ENCODE measurements at regions not wholly inside any gene's neighbourhood (a gene's known extent, or its start where the extent isn't known, plus 50 kb on each side); places are given as distances from the start of the nearest gene placed in this dataset.

- Histone ChIP-seq H3K9me3 (ENCODE audit: control insufficient read depth in 2 of 3, insufficient read depth in 1 of 3, low read length in 3 of 3) (no peaks in the 10 kb centered on the region), H3K4me3 (ENCODE audit: low read length in 3 of 3) (no peak overlapping the region), H3K9ac (ENCODE audit: low read length in 3 of 3) (no peak overlapping the region), H3K27me3 (ENCODE audit: control insufficient read depth, insufficient read depth, low read length) (no peaks in the 10 kb centered on the region), H3K36me3 (ENCODE audit: control insufficient read depth in 2 of 3, insufficient read depth in 3 of 3, low read length in 3 of 3) (no peaks in the 10 kb centered on the region), H3K27ac (ENCODE audit: low read depth in 2 of 2, low read length in 2 of 2) (no peak overlapping the region), H3K4me1 (ENCODE audit: control insufficient read depth in 2 of 3, insufficient read depth in 2 of 3, low read depth in 1 of 3, low read length in 3 of 3) (no peaks in the 10 kb centered on the region)
- DNase-seq (no peak), FAIRE-seq (no peak)
- intact Hi-C loops (cut with DNase I), result no loop called here
- TF ChIP-seq, protein P1, sequence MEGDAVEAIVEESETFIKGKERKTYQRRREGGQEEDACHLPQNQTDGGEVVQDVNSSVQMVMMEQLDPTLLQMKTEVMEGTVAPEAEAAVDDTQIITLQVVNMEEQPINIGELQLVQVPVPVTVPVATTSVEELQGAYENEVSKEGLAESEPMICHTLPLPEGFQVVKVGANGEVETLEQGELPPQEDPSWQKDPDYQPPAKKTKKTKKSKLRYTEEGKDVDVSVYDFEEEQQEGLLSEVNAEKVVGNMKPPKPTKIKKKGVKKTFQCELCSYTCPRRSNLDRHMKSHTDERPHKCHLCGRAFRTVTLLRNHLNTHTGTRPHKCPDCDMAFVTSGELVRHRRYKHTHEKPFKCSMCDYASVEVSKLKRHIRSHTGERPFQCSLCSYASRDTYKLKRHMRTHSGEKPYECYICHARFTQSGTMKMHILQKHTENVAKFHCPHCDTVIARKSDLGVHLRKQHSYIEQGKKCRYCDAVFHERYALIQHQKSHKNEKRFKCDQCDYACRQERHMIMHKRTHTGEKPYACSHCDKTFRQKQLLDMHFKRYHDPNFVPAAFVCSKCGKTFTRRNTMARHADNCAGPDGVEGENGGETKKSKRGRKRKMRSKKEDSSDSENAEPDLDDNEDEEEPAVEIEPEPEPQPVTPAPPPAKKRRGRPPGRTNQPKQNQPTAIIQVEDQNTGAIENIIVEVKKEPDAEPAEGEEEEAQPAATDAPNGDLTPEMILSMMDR (IDR thresholded peaks at IDR 0.05; ENCODE audit: borderline replicate concordance, extremely low read depth, insufficient read depth), result no peak
These were observed 1836.4 kb upstream of the AGA start for GRCh38 chr4:179278647-179279046.

DNA sequence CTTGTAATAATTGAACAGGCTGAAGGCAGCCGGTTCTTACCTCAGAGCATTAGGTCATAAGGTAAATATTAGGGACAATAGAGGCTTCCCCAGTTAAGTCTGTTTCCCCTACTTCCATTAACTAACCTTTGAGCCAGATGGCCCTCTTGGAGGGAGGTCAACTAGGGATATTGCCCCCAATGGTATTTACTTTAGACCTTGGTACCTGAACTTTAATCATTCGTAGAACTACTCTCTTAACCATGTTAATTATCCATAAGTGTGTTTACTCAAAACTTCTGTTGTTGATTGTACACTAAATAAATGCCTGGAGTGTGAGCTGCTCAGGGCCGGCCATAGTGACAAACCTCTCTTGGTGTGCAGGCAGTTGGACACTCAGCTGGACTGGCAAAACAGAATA lies 1843.5 kb upstream of the AGA start:
- no peak overlapping the region for H3K4me3 ChIP-seq (ENCODE audit: low read length in 3 of 3)
- H3K27me3 ChIP-seq (ENCODE audit: control insufficient read depth, insufficient read depth, low read length), result no peaks in the 10 kb centered on the region
- TF ChIP-seq, protein P1 (IDR thresholded peaks at IDR 0.05; ENCODE audit: borderline replicate concordance, extremely low read depth, insufficient read depth), result no peak
- no peaks in the 10 kb centered on the region for H3K9me3 ChIP-seq (ENCODE audit: control insufficient read depth in 2 of 3, insufficient read depth in 1 of 3, low read length in 3 of 3)
- no peaks in the 10 kb centered on the region for H3K36me3 ChIP-seq (ENCODE audit: control insufficient read depth in 2 of 3, insufficient read depth in 3 of 3, low read length in 3 of 3)
- intact Hi-C loops (cut with DNase I), result no loop called here
- H3K4me1 ChIP-seq (ENCODE audit: control insufficient read depth in 2 of 3, insufficient read depth in 2 of 3, low read depth in 1 of 3, low read length in 3 of 3), result peaks cover 0 to 3% (median 0%) of the 10 kb centered on the region in 3 donors
- FAIRE-seq, result no peak
- H3K9ac ChIP-seq (ENCODE audit: low read length in 3 of 3), result no peak overlapping the region
- no peak for DNase-seq
- no peak overlapping the region for H3K27ac ChIP-seq (ENCODE audit: low read depth in 2 of 2, low read length in 2 of 2)

DNA sequence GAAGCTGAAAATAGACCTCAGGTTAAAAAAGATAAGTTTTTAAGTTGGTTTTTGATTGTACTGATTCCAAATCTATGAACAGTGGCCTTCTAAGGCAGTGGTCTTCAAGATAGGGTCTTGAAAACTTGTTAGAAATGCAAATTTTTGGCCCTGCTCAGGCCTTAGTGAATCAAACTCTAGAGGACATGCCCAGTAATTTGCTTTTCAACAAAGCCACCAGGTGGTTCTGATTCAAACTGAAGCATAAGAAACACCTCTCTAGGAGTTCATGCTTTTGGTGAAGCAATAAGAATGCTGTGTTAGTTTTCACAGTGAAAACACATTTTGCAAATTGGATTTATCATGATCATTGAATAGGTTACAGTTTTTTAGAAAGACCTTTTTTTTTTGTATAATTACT lies 1849.4 kb upstream of the AGA start:
- TF ChIP-seq, protein P1 (IDR thresholded peaks at IDR 0.05; ENCODE audit: borderline replicate concordance, extremely low read depth, insufficient read depth), result no peak
- no peaks in the 10 kb centered on the region for H3K9me3 ChIP-seq (ENCODE audit: control insufficient read depth in 2 of 3, insufficient read depth in 1 of 3, low read length in 3 of 3)
- no peak overlapping the region for H3K4me3 ChIP-seq (ENCODE audit: low read length in 3 of 3)
- no peaks in the 10 kb centered on the region for H3K4me1 ChIP-seq (ENCODE audit: control insufficient read depth in 2 of 3, insufficient read depth in 2 of 3, low read depth in 1 of 3, low read length in 3 of 3)
- no peaks in the 10 kb centered on the region for H3K36me3 ChIP-seq (ENCODE audit: control insufficient read depth in 2 of 3, insufficient read depth in 3 of 3, low read length in 3 of 3)
- FAIRE-seq, result no peak
- H3K27me3 ChIP-seq (ENCODE audit: control insufficient read depth, insufficient read depth, low read length), result no peaks in the 10 kb centered on the region
- DNase-seq, result no peak
- H3K27ac ChIP-seq (ENCODE audit: low read depth in 2 of 2, low read length in 2 of 2), result no peak overlapping the region
- intact Hi-C loops (cut with DNase I), result no loop called here
- H3K9ac ChIP-seq (ENCODE audit: low read length in 3 of 3), result no peak overlapping the region

- intact Hi-C loops (cut with DNase I), result no loop called here
- TF ChIP-seq, protein P1 (IDR thresholded peaks at IDR 0.05; ENCODE audit: borderline replicate concordance, extremely low read depth, insufficient read depth), result no peak
- Histone ChIP-seq H3K4me1 (ENCODE audit: control insufficient read depth in 2 of 3, insufficient read depth in 2 of 3, low read depth in 1 of 3, low read length in 3 of 3) (no peaks in the 10 kb centered on the region), H3K27me3 (ENCODE audit: control insufficient read depth, insufficient read depth, low read length) (no peaks in the 10 kb centered on the region), H3K4me3 (ENCODE audit: low read length in 3 of 3) (no peak overlapping the region), H3K9me3 (ENCODE audit: control insufficient read depth in 2 of 3, insufficient read depth in 1 of 3, low read length in 3 of 3) (no peaks in the 10 kb centered on the region), H3K36me3 (ENCODE audit: control insufficient read depth in 2 of 3, insufficient read depth in 3 of 3, low read length in 3 of 3) (no peaks in the 10 kb centered on the region), H3K9ac (ENCODE audit: low read length in 3 of 3) (no peak overlapping the region), H3K27ac (ENCODE audit: low read depth in 2 of 2, low read length in 2 of 2) (no peak overlapping the region)
- DNase-seq, result no peak
- FAIRE-seq, result no peak
These were observed 1850.2 kb upstream of the AGA start for GRCh38 chr4:179292468-179292867.

Data from kidney (tissue), 13 donors.